ENCODE measurements at regions not wholly inside any gene's neighbourhood (a gene's known extent, or its start where the extent isn't known, plus 50 kb on each side); places are given as distances from the start of the nearest gene placed in this dataset.

GRCh38 chr6:12534069-12534853, 182.3 kb upstream of the PHACTR1 start:
- Histone ChIP-seq H3K9ac (ENCODE audit: low read length) (no peak overlapping the region), H3K79me2 (replicated peaks; ENCODE audit: insufficient read depth, low read length) (no peaks in the 10 kb centered on the region), H3K27me3 (ENCODE audit: insufficient read depth, low read depth, low read length) (no peaks in the 10 kb centered on the region), H3K9me3 (ENCODE audit: low read length) (no peaks in the 10 kb centered on the region), H3K36me3 (ENCODE audit: insufficient read depth, low read length) (no peaks in the 10 kb centered on the region), H3K9me2 (ENCODE audit: insufficient read depth, low read length) (no peaks in the 10 kb centered on the region), H3K4me3 (ENCODE audit: low read length) (no peak overlapping the region), H3K27ac (ENCODE audit: low read length) (no peak overlapping the region), H3F3A (ENCODE audit: insufficient read depth, low read length, poor library complexity, severe bottlenecking) (no peaks in the 10 kb centered on the region), H2AFZ (ENCODE audit: low read depth, low read length) (no peak overlapping the region), H3K4me2 (ENCODE audit: low read length) (no peak overlapping the region), H4K20me1 (ENCODE audit: insufficient read depth) (no peaks in the 10 kb centered on the region)
- no peak for TF ChIP-seq EP300 (conservative IDR thresholded peaks at IDR 0.05; ENCODE audit: poor library complexity, severe bottlenecking)
- TF ChIP-seq RAD21 (conservative IDR thresholded peaks at IDR 0.05) = no peak
- TF ChIP-seq, protein P1, sequence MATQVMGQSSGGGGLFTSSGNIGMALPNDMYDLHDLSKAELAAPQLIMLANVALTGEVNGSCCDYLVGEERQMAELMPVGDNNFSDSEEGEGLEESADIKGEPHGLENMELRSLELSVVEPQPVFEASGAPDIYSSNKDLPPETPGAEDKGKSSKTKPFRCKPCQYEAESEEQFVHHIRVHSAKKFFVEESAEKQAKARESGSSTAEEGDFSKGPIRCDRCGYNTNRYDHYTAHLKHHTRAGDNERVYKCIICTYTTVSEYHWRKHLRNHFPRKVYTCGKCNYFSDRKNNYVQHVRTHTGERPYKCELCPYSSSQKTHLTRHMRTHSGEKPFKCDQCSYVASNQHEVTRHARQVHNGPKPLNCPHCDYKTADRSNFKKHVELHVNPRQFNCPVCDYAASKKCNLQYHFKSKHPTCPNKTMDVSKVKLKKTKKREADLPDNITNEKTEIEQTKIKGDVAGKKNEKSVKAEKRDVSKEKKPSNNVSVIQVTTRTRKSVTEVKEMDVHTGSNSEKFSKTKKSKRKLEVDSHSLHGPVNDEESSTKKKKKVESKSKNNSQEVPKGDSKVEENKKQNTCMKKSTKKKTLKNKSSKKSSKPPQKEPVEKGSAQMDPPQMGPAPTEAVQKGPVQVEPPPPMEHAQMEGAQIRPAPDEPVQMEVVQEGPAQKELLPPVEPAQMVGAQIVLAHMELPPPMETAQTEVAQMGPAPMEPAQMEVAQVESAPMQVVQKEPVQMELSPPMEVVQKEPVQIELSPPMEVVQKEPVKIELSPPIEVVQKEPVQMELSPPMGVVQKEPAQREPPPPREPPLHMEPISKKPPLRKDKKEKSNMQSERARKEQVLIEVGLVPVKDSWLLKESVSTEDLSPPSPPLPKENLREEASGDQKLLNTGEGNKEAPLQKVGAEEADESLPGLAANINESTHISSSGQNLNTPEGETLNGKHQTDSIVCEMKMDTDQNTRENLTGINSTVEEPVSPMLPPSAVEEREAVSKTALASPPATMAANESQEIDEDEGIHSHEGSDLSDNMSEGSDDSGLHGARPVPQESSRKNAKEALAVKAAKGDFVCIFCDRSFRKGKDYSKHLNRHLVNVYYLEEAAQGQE (IDR thresholded peaks at IDR 0.05; ENCODE audit: borderline replicate concordance) = no peak
- no peak for TF ChIP-seq POLR2AphosphoS5 (IDR thresholded peaks at IDR 0.05)
- TF ChIP-seq SMC3 (conservative IDR thresholded peaks at IDR 0.05; ENCODE audit: poor library complexity) = no peak
- TF ChIP-seq TAF1 (IDR thresholded peaks at IDR 0.05; ENCODE audit: low read depth) = no peak
- TF ChIP-seq EZH2 (IDR thresholded peaks at IDR 0.05; ENCODE audit: borderline replicate concordance, insufficient read depth, low read length, poor library complexity, severe bottlenecking) = no peak
- TF ChIP-seq, protein P2, sequence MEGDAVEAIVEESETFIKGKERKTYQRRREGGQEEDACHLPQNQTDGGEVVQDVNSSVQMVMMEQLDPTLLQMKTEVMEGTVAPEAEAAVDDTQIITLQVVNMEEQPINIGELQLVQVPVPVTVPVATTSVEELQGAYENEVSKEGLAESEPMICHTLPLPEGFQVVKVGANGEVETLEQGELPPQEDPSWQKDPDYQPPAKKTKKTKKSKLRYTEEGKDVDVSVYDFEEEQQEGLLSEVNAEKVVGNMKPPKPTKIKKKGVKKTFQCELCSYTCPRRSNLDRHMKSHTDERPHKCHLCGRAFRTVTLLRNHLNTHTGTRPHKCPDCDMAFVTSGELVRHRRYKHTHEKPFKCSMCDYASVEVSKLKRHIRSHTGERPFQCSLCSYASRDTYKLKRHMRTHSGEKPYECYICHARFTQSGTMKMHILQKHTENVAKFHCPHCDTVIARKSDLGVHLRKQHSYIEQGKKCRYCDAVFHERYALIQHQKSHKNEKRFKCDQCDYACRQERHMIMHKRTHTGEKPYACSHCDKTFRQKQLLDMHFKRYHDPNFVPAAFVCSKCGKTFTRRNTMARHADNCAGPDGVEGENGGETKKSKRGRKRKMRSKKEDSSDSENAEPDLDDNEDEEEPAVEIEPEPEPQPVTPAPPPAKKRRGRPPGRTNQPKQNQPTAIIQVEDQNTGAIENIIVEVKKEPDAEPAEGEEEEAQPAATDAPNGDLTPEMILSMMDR (IDR thresholded peaks at IDR 0.05; ENCODE audit: poor library complexity, severe bottlenecking) = no peak
- TF ChIP-seq MXI1 (conservative IDR thresholded peaks at IDR 0.05; ENCODE audit: poor library complexity, severe bottlenecking) = no peak

- H3K27me3 ChIP-seq (ENCODE audit: insufficient read depth, low read depth, low read length) = no peaks in the 10 kb centered on the region
- H3F3A ChIP-seq (ENCODE audit: insufficient read depth, low read length, poor library complexity, severe bottlenecking) = no peaks in the 10 kb centered on the region
- no peaks in the 10 kb centered on the region for H3K36me3 ChIP-seq (ENCODE audit: insufficient read depth, low read length)
- H3K79me2 ChIP-seq (replicated peaks; ENCODE audit: insufficient read depth, low read length) = no peaks in the 10 kb centered on the region
- no peak for TF ChIP-seq POLR2AphosphoS5 (IDR thresholded peaks at IDR 0.05)
- no peak overlapping the region for H3K27ac ChIP-seq (ENCODE audit: low read length)
- no peaks in the 10 kb centered on the region for H3K9me2 ChIP-seq (ENCODE audit: insufficient read depth, low read length)
- H2AFZ ChIP-seq (ENCODE audit: low read depth, low read length) = no peak overlapping the region
- H3K4me2 ChIP-seq (ENCODE audit: low read length) = no peak overlapping the region
- H3K9me3 ChIP-seq (ENCODE audit: low read length) = no peaks in the 10 kb centered on the region
- no peaks in the 10 kb centered on the region for H4K20me1 ChIP-seq (ENCODE audit: insufficient read depth)
- no peak overlapping the region for H3K9ac ChIP-seq (ENCODE audit: low read length)
- H3K4me3 ChIP-seq (ENCODE audit: low read length) = no peak overlapping the region
Measured at GRCh38 chr6:12535586-12536314, 180.8 kb upstream of the PHACTR1 start.
